ENCODE measurements at regions not wholly inside any gene's neighbourhood (a gene's known extent, or its start where the extent isn't known, plus 50 kb on each side); places are given as distances from the start of the nearest gene placed in this dataset.

DNA sequence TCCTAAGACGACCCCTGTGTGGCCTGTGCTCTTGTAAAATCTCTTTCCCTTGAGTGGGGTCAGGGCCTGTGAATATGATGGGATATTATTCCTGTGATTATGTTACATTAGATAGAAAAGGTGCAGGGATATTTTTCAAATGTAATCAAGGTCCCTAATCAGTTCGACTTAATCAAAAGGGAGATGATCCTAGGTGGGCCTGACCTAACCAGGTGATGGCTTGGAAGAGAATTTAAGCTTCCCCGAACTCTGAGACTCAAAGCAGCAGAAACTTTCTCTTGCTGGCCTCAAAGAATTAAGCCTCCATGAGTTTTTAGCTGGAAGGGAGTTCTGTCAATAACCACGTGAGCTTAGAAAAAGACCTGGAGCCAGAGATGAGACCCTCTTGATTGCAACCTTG, 124.7 kb downstream of the MAF start:
- no peak for FAIRE-seq
- intact Hi-C loops (cut with micrococcal nuclease): no loop called here
- Histone ChIP-seq H2AFZ (ENCODE audit: low read depth, low read length) (no peak overlapping the region), H3K36me3 (ENCODE audit: control insufficient read depth, insufficient read depth, low read length) (no peaks in the 10 kb centered on the region), H3K9me1 (ENCODE audit: control insufficient read depth, insufficient read depth, low read length) (no peaks in the 10 kb centered on the region), H3K4me3 (no peak overlapping the region), H3K27me3 (ENCODE audit: control insufficient read depth in 2 of 2, insufficient read depth in 2 of 2, low read length in 2 of 2) (peaks cover 0 to 16% of the 10 kb centered on the region in 2 experiments; a peak in 2 of 5 replicates), H3K27ac (ENCODE audit: extremely low read depth, low read depth, low read length) (no peak overlapping the region), H3K9me3 (replicated peaks; ENCODE audit: control insufficient read depth, insufficient read depth, low read depth, low read length) (no peaks in the 10 kb centered on the region), H3K9ac (ENCODE audit: insufficient read depth in 1 of 2, low read depth in 2 of 2, low read length in 2 of 2) (no peak overlapping the region), H3K4me2 (ENCODE audit: insufficient read depth, low read length) (no peak overlapping the region), H4K20me1 (replicated peaks; ENCODE audit: control insufficient read depth, insufficient read depth, low read length) (no peaks in the 10 kb centered on the region), H3K4me1 (replicated peaks in 1 of 2; ENCODE audit: control insufficient read depth in 2 of 2, insufficient read depth in 2 of 2, low read length in 2 of 2) (no peaks in the 10 kb centered on the region), H3K79me2 (ENCODE audit: control insufficient read depth, insufficient read depth, low read length) (no peaks in the 10 kb centered on the region)
- 0% methylated on average over 4 of the region's 4 CpGs for WGBS (ENCODE audit: insufficient coverage, low coverage, missing lambda C conversion rate)
- ChIA-PET POLR2A (no interaction called here), CTCF (ENCODE audit: low intra/inter-chr PET ratio) (no interaction called here)
- TF ChIP-seq ZNF134 (CRISPR knock-in tag; conservative IDR thresholded peaks at IDR 0.05) (peak; percentile 98), FOXM1 (IDR thresholded peaks at IDR 0.05; ENCODE audit: low read depth) (0 out of 2 replicates have a peak, but pooled peaks have one; percentile 13), FOXM1 (CRISPR knock-in tag; IDR thresholded peaks at IDR 0.05; ENCODE audit: low read depth) (no peak), RBM25 (IDR thresholded peaks at IDR 0.05; ENCODE audit: low read depth, low read length, severe bottlenecking) (peak; percentile 47)
- TF ChIP-seq, protein P1, sequence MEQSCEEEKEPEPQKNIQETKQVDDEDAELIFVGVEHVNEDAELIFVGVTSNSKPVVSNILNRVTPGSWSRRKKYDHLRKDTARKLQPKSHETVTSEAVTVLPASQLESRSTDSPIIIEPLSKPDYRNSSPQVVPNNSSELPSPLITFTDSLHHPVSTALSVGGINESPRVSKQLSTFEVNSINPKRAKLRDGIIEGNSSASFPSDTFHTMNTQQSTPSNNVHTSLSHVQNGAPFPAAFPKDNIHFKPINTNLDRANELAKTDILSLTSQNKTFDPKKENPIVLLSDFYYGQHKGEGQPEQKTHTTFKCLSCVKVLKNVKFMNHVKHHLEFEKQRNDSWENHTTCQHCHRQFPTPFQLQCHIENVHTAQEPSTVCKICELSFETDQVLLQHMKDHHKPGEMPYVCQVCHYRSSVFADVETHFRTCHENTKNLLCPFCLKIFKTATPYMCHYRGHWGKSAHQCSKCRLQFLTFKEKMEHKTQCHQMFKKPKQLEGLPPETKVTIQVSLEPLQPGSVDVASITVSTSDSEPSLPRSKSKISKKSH (CRISPR knock-in tag; IDR thresholded peaks at IDR 0.05): no peak
- in situ Hi-C loops (cut with MboI): no loop called here
- no TSS peak for BruUV-seq (replicated peaks)
- DNase-seq (ENCODE audit: extremely low read depth in 1 of 4, low spot score in 3 of 4): no peak
- ATAC-seq: no peak

DNA sequence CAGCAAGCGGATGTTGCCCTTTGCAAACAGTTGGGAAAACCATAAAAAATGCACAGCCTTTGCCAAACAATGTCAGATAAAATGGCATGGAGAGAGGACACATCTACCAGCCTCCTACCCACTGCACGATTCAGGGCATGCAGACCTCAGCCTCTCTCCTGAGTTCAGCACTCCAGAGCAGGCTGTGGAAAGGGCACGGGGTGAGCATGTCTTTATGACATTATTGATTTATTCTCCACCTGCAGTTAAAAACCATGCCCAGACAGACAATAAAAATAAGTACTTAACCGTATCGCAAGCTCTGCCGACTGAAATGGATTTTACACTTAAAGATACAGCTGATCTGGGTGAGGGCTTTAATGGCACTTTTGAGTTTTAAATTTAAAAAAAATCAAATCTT, 127.1 kb downstream of the MAF start:
- H3K9me3 ChIP-seq (replicated peaks; ENCODE audit: control insufficient read depth, insufficient read depth, low read depth, low read length): no peaks in the 10 kb centered on the region
- BruUV-seq (replicated peaks): no TSS peak
- DNase-seq (ENCODE audit: extremely low read depth in 1 of 4, low spot score in 3 of 4) (no peak), ATAC-seq (no peak), FAIRE-seq (no peak)
- H3K27ac ChIP-seq (ENCODE audit: extremely low read depth, low read depth, low read length): no peak overlapping the region
- H3K27me3 ChIP-seq (ENCODE audit: control insufficient read depth in 2 of 2, insufficient read depth in 2 of 2, low read length in 2 of 2): peaks cover 0 to 14% of the 10 kb centered on the region in 2 experiments; a peak in 1 of 5 replicates
- no peak overlapping the region for H2AFZ ChIP-seq (ENCODE audit: low read depth, low read length)
- H3K4me2 ChIP-seq (ENCODE audit: insufficient read depth, low read length): no peak overlapping the region
- H4K20me1 ChIP-seq (replicated peaks; ENCODE audit: control insufficient read depth, insufficient read depth, low read length): no peaks in the 10 kb centered on the region
- H3K4me1 ChIP-seq (replicated peaks in 1 of 2; ENCODE audit: control insufficient read depth in 2 of 2, insufficient read depth in 2 of 2, low read length in 2 of 2): no peaks in the 10 kb centered on the region
- H3K79me2 ChIP-seq (ENCODE audit: control insufficient read depth, insufficient read depth, low read length): no peaks in the 10 kb centered on the region
- intact Hi-C loops (cut with micrococcal nuclease) (no loop called here), in situ Hi-C loops (cut with MboI) (no loop called here)
- 0% methylated on average over 6 of the region's 6 CpGs for WGBS (ENCODE audit: insufficient coverage, low coverage, missing lambda C conversion rate)
- no peak overlapping the region for H3K4me3 ChIP-seq
- no peaks in the 10 kb centered on the region for H3K36me3 ChIP-seq (ENCODE audit: control insufficient read depth, insufficient read depth, low read length)
- H3K9me1 ChIP-seq (ENCODE audit: control insufficient read depth, insufficient read depth, low read length): no peaks in the 10 kb centered on the region
- no peak overlapping the region for H3K9ac ChIP-seq (ENCODE audit: insufficient read depth in 1 of 2, low read depth in 2 of 2, low read length in 2 of 2)
- POLR2A ChIA-PET: interaction anchor here (0.7 kb wide), 1 partner anchor 29 kb away, joined by 3 read pairs; no protein-coding TSS in a partner anchor
- CTCF ChIA-PET (ENCODE audit: low intra/inter-chr PET ratio): no interaction called here
- no peak for TF ChIP-seq ZNF347 (CRISPR knock-in tag; IDR thresholded peaks at IDR 0.05; ENCODE audit: low read depth)
- no peak for TF ChIP-seq ZNF24 (IDR thresholded peaks at IDR 0.05)
- no peak for TF ChIP-seq GATAD2A (IDR thresholded peaks at IDR 0.05)
- TF ChIP-seq, protein P2, sequence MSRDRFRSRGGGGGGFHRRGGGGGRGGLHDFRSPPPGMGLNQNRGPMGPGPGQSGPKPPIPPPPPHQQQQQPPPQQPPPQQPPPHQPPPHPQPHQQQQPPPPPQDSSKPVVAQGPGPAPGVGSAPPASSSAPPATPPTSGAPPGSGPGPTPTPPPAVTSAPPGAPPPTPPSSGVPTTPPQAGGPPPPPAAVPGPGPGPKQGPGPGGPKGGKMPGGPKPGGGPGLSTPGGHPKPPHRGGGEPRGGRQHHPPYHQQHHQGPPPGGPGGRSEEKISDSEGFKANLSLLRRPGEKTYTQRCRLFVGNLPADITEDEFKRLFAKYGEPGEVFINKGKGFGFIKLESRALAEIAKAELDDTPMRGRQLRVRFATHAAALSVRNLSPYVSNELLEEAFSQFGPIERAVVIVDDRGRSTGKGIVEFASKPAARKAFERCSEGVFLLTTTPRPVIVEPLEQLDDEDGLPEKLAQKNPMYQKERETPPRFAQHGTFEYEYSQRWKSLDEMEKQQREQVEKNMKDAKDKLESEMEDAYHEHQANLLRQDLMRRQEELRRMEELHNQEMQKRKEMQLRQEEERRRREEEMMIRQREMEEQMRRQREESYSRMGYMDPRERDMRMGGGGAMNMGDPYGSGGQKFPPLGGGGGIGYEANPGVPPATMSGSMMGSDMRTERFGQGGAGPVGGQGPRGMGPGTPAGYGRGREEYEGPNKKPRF (IDR thresholded peaks at IDR 0.05; ENCODE audit: low read depth, low read length): no peak
- TF ChIP-seq SAFB2 (IDR thresholded peaks at IDR 0.05; ENCODE audit: borderline replicate concordance, low read depth, low read length, severe bottlenecking): no peak
- no peak for TF ChIP-seq ZNF316 (IDR thresholded peaks at IDR 0.05)
- TF ChIP-seq BRCA1 (IDR thresholded peaks at IDR 0.05): no peak
- TF ChIP-seq BRCA1 (CRISPR knock-in tag; IDR thresholded peaks at IDR 0.05): no peak
- no peak for TF ChIP-seq JUNB (CRISPR knock-in tag; conservative IDR thresholded peaks at IDR 0.05)
- no peak for TF ChIP-seq CTBP1 (IDR thresholded peaks at IDR 0.05; ENCODE audit: borderline replicate concordance)
- TF ChIP-seq HMGN3 (IDR thresholded peaks at IDR 0.05; ENCODE audit: borderline replicate concordance, extremely low read depth, insufficient read length, low read depth, low read length): no peak
- no peak for TF ChIP-seq ZC3H8 (IDR thresholded peaks at IDR 0.05)
